Small intestine (tissue), 7 donors: ENCODE measurements at regions not wholly inside any gene's neighbourhood (a gene's known extent, or its start where the extent isn't known, plus 50 kb on each side); places are given as distances from the start of the nearest gene placed in this dataset.

Experiments
- DNase-seq, 2 donors: peaks; one replicate each; pipeline versions ENCODE4 v3.0.0 to v3.0.0-alpha.2; 2013
- FAIRE-seq: peaks from 2 replicates; lab custom pipeline; 2012; peaks lifted over from hg19 to GRCh38; lab: Jason Lieb, UNC
- H3K27ac ChIP-seq, 3 donors: one replicate each; pipeline ENCODE4 v1.5.1; 2013; ENCODE audit warnings: low read length in 2 of 3, mild to moderate bottlenecking in 2 of 3, control low read depth in 1 of 3, inconsistent platforms in 1 of 3, low read depth in 1 of 3, moderate library complexity in 1 of 3
- H3K27me3 ChIP-seq, 3 donors: one replicate each; pipeline ENCODE4 v1.6.1; 2013; ENCODE audit warnings: low read length in 3 of 3, inconsistent platforms in 1 of 3; ENCODE audit not compliant: control insufficient read depth in 3 of 3, insufficient read depth in 3 of 3
- H3K36me3 ChIP-seq, 3 donors: one replicate each; pipeline ENCODE4 v1.6.1; 2013; ENCODE audit warnings: low read length in 3 of 3, inconsistent platforms in 1 of 3, low read depth in 1 of 3, mild to moderate bottlenecking in 1 of 3, moderate library complexity in 1 of 3; ENCODE audit not compliant: control insufficient read depth in 3 of 3, insufficient read depth in 2 of 3
- H3K4me1 ChIP-seq, 3 donors: one replicate each; pipeline ENCODE4 v1.6.1; 2013; ENCODE audit warnings: low read length in 2 of 3, inconsistent platforms in 1 of 3, low read depth in 1 of 3, mild to moderate bottlenecking in 1 of 3, moderate library complexity in 1 of 3; ENCODE audit not compliant: control insufficient read depth in 3 of 3, insufficient read depth in 2 of 3
- H3K4me3 ChIP-seq, 3 donors: one replicate each; pipeline ENCODE4 v1.5.1; 2013; ENCODE audit warnings: low read length in 3 of 3, control low read depth in 1 of 3, inconsistent platforms in 1 of 3, low read depth in 1 of 3, mild to moderate bottlenecking in 1 of 3, moderate library complexity in 1 of 3
- H3K9me3 ChIP-seq, 2 donors: one replicate each; pipeline ENCODE4 v1.6.1; 2013; ENCODE audit warnings: low read depth in 1 of 2, low read length in 1 of 2; ENCODE audit not compliant: control insufficient read depth in 2 of 2, insufficient read depth in 1 of 2
- WGBS, 3 donors: extraction: QIAGEN DNeasy Blood & Tissue Kit; methylation state at CpG; one replicate each; pipeline ENCODE4 v1.1.7; 2013; 5-methylcytosine and 5-hydroxymethylcytosine counted together
- donor health status: healthy with polysubstance abuse.
- donor health status: control.
- donor health status: control.
- donor health status: Bipolar disorder and iron deficiency.
- donor health status: healthy.

GRCh38 chr2:171244970-171245782 is 84.5 kb upstream of the TLK1 start:
- 87 to 92% (median 89%) methylated on average over 2 of the region's 2 CpGs for WGBS, 3 donors
- DNase-seq (no peak), FAIRE-seq (no peak)
- H3K4me3 ChIP-seq: no peak overlapping the region
- H3K27me3 ChIP-seq: no peaks in the 10 kb centered on the region
- H3K9me3 ChIP-seq: peaks cover 0 to 14% of the 10 kb centered on the region in 2 donors
- H3K36me3 ChIP-seq: no peaks in the 10 kb centered on the region
- no peak overlapping the region for H3K27ac ChIP-seq
- H3K4me1 ChIP-seq: no peaks in the 10 kb centered on the region

- FAIRE-seq (no peak), DNase-seq (no peak)
- Histone ChIP-seq H3K36me3 (no peaks in the 10 kb centered on the region), H3K9me3 (peaks cover 0 to 14% of the 10 kb centered on the region in 2 donors), H3K4me3 (no peak overlapping the region), H3K27ac (no peak overlapping the region), H3K27me3 (no peaks in the 10 kb centered on the region), H3K4me1 (no peaks in the 10 kb centered on the region)
- WGBS, 3 donors: 85 to 100% (median 89%) methylated on average over 1 of the region's 1 CpG
Measured at GRCh38 chr2:171244466-171244969, 83.8 kb upstream of the TLK1 start.

GRCh38 chr2:171241771-171242170 is 81.1 kb upstream of the TLK1 start:
- FAIRE-seq (no peak), DNase-seq (no peak)
- H3K27ac ChIP-seq: no peak overlapping the region
- no peaks in the 10 kb centered on the region for H3K36me3 ChIP-seq
- no peak overlapping the region for H3K4me3 ChIP-seq
- no peaks in the 10 kb centered on the region for H3K27me3 ChIP-seq
- WGBS, 3 donors: 64 to 80% (median 73%) methylated on average over 1 of the region's 1 CpG
- H3K4me1 ChIP-seq: no peaks in the 10 kb centered on the region
- peaks cover 0 to 14% of the 10 kb centered on the region in 2 donors for H3K9me3 ChIP-seq

GRCh38 chr2:171238946-171239345 is 78.3 kb upstream of the TLK1 start:
- Histone ChIP-seq H3K27me3 (no peaks in the 10 kb centered on the region), H3K27ac (no peak overlapping the region), H3K4me3 (no peak overlapping the region), H3K36me3 (no peaks in the 10 kb centered on the region), H3K4me1 (no peaks in the 10 kb centered on the region), H3K9me3 (no peaks in the 10 kb centered on the region)
- DNase-seq (no peak), FAIRE-seq (no peak)
- 76 to 86% (median 78%) methylated on average over 4 of the region's 4 CpGs for WGBS, 3 donors

GRCh38 chr2:171237751-171238505 is 77.2 kb upstream of the TLK1 start:
- Histone ChIP-seq H3K36me3 (no peaks in the 10 kb centered on the region), H3K4me3 (no peak overlapping the region), H3K9me3 (no peaks in the 10 kb centered on the region), H3K27me3 (no peaks in the 10 kb centered on the region), H3K4me1 (no peaks in the 10 kb centered on the region), H3K27ac (no peak overlapping the region)
- 68 to 79% (median 77%) methylated on average over 5 of the region's 5 CpGs for WGBS, 3 donors
- no peak for DNase-seq
- no peak for FAIRE-seq

GRCh38 chr2:171235262-171235881 is 74.7 kb upstream of the TLK1 start:
- H3K27ac ChIP-seq: no peak overlapping the region
- no peaks in the 10 kb centered on the region for H3K36me3 ChIP-seq
- FAIRE-seq (no peak), DNase-seq (no peak)
- WGBS, 3 donors: 88 to 91% (median 90%) methylated on average over 8 of the region's 8 CpGs
- H3K27me3 ChIP-seq: no peaks in the 10 kb centered on the region
- H3K9me3 ChIP-seq: no peaks in the 10 kb centered on the region
- H3K4me3 ChIP-seq: no peak overlapping the region
- no peaks in the 10 kb centered on the region for H3K4me1 ChIP-seq

GRCh38 chr2:171230176-171230575 is 69.5 kb upstream of the TLK1 start:
- Histone ChIP-seq H3K27me3 (no peaks in the 10 kb centered on the region), H3K4me3 (no peak overlapping the region), H3K36me3 (no peaks in the 10 kb centered on the region), H3K4me1 (no peaks in the 10 kb centered on the region), H3K27ac (no peak overlapping the region), H3K9me3 (no peaks in the 10 kb centered on the region)
- DNase-seq: no peak
- WGBS, 3 donors: 86 to 90% (median 90%) methylated on average over 3 of the region's 3 CpGs
- FAIRE-seq: no peak

GRCh38 chr2:171228826-171229225 is 68.1 kb upstream of the TLK1 start:
- FAIRE-seq: no peak
- Histone ChIP-seq H3K36me3 (no peaks in the 10 kb centered on the region), H3K27ac (no peak overlapping the region), H3K4me1 (no peaks in the 10 kb centered on the region), H3K9me3 (no peaks in the 10 kb centered on the region), H3K27me3 (no peaks in the 10 kb centered on the region), H3K4me3 (no peak overlapping the region)
- no peak for DNase-seq
- 93 to 98% (median 95%) methylated on average over 2 of the region's 2 CpGs for WGBS, 3 donors
